ENCODE measurements at regions not wholly inside any gene's neighbourhood (a gene's known extent, or its start where the extent isn't known, plus 50 kb on each side); places are given as distances from the start of the nearest gene placed in this dataset.

DNA sequence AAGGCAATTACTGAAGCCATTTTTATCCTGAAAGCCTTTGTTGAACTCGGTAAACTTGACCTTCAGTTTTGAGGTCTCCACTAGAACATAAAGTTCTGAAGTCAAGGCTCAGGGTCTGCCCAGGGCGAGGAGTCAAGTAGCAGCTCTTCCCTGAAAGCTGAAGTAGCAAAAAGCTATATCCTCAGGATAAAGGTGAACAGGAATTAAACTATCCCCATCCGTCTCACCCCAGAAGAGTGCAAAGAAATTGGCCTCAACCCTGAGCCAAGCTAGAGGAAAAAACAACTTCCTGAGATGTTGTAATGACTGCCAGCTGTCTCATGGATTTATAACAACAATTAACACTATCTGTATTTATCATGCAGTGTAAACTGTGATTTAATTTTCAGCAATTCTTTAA lies 590.8 kb downstream of the SPRY1 start:
- Histone ChIP-seq H3K4me3 (ENCODE audit: insufficient read length, low read depth) (no peak overlapping the region), H3K9ac (ENCODE audit: insufficient read length, low read depth) (no peak overlapping the region), H3K4me1 (ENCODE audit: insufficient read depth, insufficient read length) (no peaks in the 10 kb centered on the region), H3K27me3 (ENCODE audit: insufficient read depth, insufficient read length) (no peaks in the 10 kb centered on the region), H3K36me3 (ENCODE audit: insufficient read depth, insufficient read length, low read length) (no peaks in the 10 kb centered on the region), H3K9me3 (ENCODE audit: insufficient read depth, low read length) (peaks cover 5% of the 10 kb centered on the region; the same call in 1 of the 2 replicates)
- no peak for TF ChIP-seq YY1 (IDR thresholded peaks at IDR 0.05; ENCODE audit: insufficient read depth, insufficient read length)
- TF ChIP-seq ZNF274 (IDR thresholded peaks at IDR 0.05; ENCODE audit: low read depth, low read length), result no peak
- no peak for TF ChIP-seq SUZ12 (IDR thresholded peaks at IDR 0.05; ENCODE audit: extremely low read depth, insufficient read depth, insufficient read length)
- DNase-seq (ENCODE audit: low read depth, low spot score), result no peak

DNA sequence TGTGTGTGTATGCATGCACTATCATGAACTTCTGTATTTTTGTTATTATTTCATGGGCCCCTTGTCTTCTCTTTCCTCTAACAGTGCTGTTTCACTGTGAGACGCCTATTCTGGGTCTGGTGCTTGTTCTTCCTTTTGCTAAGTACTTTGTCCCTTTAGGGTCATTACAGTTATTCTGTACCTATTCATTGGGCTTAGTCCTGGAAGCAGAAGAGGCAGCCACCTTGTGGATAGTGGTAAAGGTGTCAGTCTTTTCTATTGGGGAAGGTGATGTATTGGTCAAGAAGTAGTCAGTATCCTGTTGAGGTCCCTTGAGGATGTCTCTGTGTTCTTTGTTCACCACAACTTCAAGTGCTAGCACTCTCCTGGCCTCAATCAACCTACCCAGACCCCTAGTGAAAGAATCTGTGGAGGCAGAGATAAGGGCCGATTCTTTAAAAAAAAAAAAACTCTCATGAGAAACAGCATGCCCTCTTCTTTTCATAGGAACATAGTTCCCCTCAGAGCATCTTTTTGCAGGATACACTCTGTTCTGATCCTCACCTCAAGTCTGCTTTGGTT lies 593.8 kb downstream of the SPRY1 start:
- TF ChIP-seq SUZ12 (IDR thresholded peaks at IDR 0.05; ENCODE audit: extremely low read depth, insufficient read depth, insufficient read length) (no peak), YY1 (IDR thresholded peaks at IDR 0.05; ENCODE audit: insufficient read depth, insufficient read length) (no peak), ZNF274 (IDR thresholded peaks at IDR 0.05; ENCODE audit: low read depth, low read length) (no peak)
- Histone ChIP-seq H3K9me3 (ENCODE audit: insufficient read depth, low read length) (peaks cover 5% of the 10 kb centered on the region; the same call in 1 of the 2 replicates), H3K4me1 (ENCODE audit: insufficient read depth, insufficient read length) (no peaks in the 10 kb centered on the region), H3K36me3 (ENCODE audit: insufficient read depth, insufficient read length, low read length) (no peaks in the 10 kb centered on the region), H3K27me3 (ENCODE audit: insufficient read depth, insufficient read length) (no peaks in the 10 kb centered on the region), H3K4me3 (ENCODE audit: insufficient read length, low read depth) (no peak overlapping the region), H3K9ac (ENCODE audit: insufficient read length, low read depth) (no peak overlapping the region)
- DNase-seq (ENCODE audit: low read depth, low spot score), result no peak

DNA sequence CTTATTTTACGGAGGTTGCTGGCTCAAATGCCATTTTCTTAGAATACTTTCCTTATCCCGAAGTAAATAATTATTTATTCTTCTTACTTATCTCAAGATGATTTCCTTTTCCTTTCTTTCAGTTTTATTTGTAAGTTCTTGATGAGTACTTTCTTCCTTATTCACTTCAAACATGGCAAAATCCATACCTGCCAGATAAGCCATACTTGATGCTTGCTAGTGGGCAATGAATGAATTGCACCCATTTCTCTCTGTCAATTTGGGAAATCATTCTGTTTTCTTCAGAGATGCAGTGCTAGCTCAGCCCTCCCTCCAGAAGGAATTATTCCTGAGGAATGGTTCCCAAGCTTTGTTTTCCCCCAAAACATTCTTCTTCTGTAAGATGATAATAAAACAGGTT lies 598.3 kb downstream of the SPRY1 start:
- no peaks in the 10 kb centered on the region for H3K36me3 ChIP-seq (ENCODE audit: insufficient read depth, insufficient read length, low read length)
- TF ChIP-seq YY1 (IDR thresholded peaks at IDR 0.05; ENCODE audit: insufficient read depth, insufficient read length), result no peak
- TF ChIP-seq ZNF274 (IDR thresholded peaks at IDR 0.05; ENCODE audit: low read depth, low read length), result no peak
- TF ChIP-seq SUZ12 (IDR thresholded peaks at IDR 0.05; ENCODE audit: extremely low read depth, insufficient read depth, insufficient read length), result no peak
- DNase-seq (ENCODE audit: low read depth, low spot score), result no peak
- no peaks in the 10 kb centered on the region for H3K4me1 ChIP-seq (ENCODE audit: insufficient read depth, insufficient read length)
- H3K27me3 ChIP-seq (ENCODE audit: insufficient read depth, insufficient read length), result no peaks in the 10 kb centered on the region
- no peak overlapping the region for H3K4me3 ChIP-seq (ENCODE audit: insufficient read length, low read depth)
- H3K9me3 ChIP-seq (ENCODE audit: insufficient read depth, low read length), result peaks cover 5% of the 10 kb centered on the region; the same call in 1 of the 2 replicates
- H3K9ac ChIP-seq (ENCODE audit: insufficient read length, low read depth), result no peak overlapping the region

DNA sequence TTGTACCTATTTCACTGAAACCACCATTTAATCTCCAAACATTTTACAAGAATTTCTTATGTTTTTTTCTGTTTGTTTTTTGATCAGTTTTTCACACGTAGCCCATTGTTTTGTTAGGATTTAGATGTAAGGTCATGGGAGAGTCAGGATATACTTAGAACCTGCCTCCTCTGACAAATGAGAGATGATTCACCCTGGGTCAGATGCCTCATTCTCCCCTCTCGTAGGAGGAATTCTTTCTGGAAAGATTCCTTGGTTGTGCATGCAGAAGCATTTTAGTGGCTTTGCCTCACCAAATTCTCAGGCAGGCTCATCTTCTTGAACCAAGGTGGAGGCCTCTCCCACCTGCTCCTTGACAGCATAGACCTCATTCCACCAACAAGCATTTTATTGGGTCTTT lies 599.3 kb downstream of the SPRY1 start:
- no peak for DNase-seq (ENCODE audit: low read depth, low spot score)
- no peak overlapping the region for H3K9ac ChIP-seq (ENCODE audit: insufficient read length, low read depth)
- H3K36me3 ChIP-seq (ENCODE audit: insufficient read depth, insufficient read length, low read length), result no peaks in the 10 kb centered on the region
- H3K27me3 ChIP-seq (ENCODE audit: insufficient read depth, insufficient read length), result no peaks in the 10 kb centered on the region
- no peaks in the 10 kb centered on the region for H3K4me1 ChIP-seq (ENCODE audit: insufficient read depth, insufficient read length)
- TF ChIP-seq ZNF274 (IDR thresholded peaks at IDR 0.05; ENCODE audit: low read depth, low read length) (no peak), SUZ12 (IDR thresholded peaks at IDR 0.05; ENCODE audit: extremely low read depth, insufficient read depth, insufficient read length) (no peak), YY1 (IDR thresholded peaks at IDR 0.05; ENCODE audit: insufficient read depth, insufficient read length) (no peak)
- no peak overlapping the region for H3K4me3 ChIP-seq (ENCODE audit: insufficient read length, low read depth)
- H3K9me3 ChIP-seq (ENCODE audit: insufficient read depth, low read length), result peaks cover 5% of the 10 kb centered on the region; the same call in 1 of the 2 replicates

DNA sequence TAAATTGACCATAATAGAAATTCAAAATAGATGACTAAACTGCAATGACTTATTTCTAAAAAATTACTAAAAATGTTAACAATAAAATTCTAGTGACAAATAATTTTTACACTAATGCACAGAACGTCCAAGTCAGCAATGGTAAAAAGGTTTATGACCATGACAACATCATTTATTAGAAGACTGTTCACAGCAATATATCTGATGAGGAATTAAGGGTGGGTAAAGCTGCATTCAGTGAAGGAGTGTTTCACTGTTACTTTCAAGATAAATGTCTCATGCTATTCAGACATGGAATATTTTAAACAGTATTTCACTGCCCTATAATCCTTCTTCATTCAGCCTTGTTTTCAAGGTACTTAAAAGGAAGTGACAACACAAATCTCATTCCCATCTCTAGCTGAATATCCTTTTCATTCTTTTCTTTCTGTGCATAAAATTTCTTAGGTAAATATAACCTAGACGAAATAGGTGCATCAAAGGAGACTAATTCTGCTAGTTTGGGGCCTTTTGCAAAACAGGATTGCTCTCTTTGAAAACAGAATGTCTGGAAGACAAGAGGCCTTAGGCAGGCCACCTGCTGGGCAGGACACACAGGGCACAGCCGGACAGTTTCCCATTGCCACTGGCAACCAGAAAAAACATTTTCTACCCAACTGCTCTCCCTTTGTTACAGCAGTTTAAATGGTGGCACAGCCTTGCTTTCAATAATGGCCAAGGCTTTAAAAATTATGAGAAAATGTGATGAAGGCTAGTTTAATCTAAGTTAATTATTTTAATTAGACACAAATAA lies 600.3 kb downstream of the SPRY1 start:
- H3K9ac ChIP-seq (ENCODE audit: insufficient read length, low read depth), result no peak overlapping the region
- DNase-seq (ENCODE audit: low read depth, low spot score), result no peak
- no peaks in the 10 kb centered on the region for H3K27me3 ChIP-seq (ENCODE audit: insufficient read depth, insufficient read length)
- no peaks in the 10 kb centered on the region for H3K4me1 ChIP-seq (ENCODE audit: insufficient read depth, insufficient read length)
- H3K36me3 ChIP-seq (ENCODE audit: insufficient read depth, insufficient read length, low read length), result no peaks in the 10 kb centered on the region
- no peak overlapping the region for H3K4me3 ChIP-seq (ENCODE audit: insufficient read length, low read depth)
- H3K9me3 ChIP-seq (ENCODE audit: insufficient read depth, low read length), result peaks cover 5% of the 10 kb centered on the region; the same call in 1 of the 2 replicates
- no peak for TF ChIP-seq YY1 (IDR thresholded peaks at IDR 0.05; ENCODE audit: insufficient read depth, insufficient read length)
- no peak for TF ChIP-seq ZNF274 (IDR thresholded peaks at IDR 0.05; ENCODE audit: low read depth, low read length)
- TF ChIP-seq SUZ12 (IDR thresholded peaks at IDR 0.05; ENCODE audit: extremely low read depth, insufficient read depth, insufficient read length), result no peak

DNA sequence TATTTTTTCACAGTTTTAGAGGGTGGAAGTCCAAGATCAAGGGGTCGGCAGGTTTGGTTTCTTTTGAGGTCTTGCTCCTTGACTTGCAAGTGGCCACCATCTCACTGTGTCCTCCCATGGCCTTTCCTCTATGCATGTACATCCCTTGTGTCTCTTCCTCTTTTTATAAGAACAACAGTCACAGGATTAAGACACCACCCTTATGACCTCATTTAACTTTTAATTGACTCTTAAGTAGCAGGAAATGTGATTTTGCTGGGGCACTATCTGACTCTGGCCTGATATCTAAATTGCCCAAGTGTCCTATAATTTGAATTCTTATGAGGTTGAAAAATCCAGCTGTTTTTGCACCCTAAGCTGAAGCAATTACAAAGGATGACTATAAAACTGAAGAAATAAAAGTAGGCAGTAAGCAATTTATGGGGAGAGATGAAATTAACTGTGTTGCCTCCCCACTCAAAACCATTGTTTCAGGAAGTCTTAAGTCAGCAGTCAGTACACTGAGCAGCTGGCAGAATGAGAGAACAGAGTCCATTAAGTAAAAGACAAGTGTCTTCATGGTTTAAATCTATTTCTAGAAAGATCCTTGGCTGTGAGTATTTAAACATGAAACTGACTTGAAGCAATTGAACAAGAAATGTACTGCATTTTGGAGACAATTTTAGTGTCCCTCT lies 601.3 kb downstream of the SPRY1 start:
- H3K9me3 ChIP-seq (ENCODE audit: insufficient read depth, low read length), result no peaks in the 10 kb centered on the region
- H3K4me1 ChIP-seq (ENCODE audit: insufficient read depth, insufficient read length), result no peaks in the 10 kb centered on the region
- TF ChIP-seq SUZ12 (IDR thresholded peaks at IDR 0.05; ENCODE audit: extremely low read depth, insufficient read depth, insufficient read length) (no peak), YY1 (IDR thresholded peaks at IDR 0.05; ENCODE audit: insufficient read depth, insufficient read length) (no peak), ZNF274 (IDR thresholded peaks at IDR 0.05; ENCODE audit: low read depth, low read length) (no peak)
- no peak overlapping the region for H3K9ac ChIP-seq (ENCODE audit: insufficient read length, low read depth)
- no peaks in the 10 kb centered on the region for H3K36me3 ChIP-seq (ENCODE audit: insufficient read depth, insufficient read length, low read length)
- no peaks in the 10 kb centered on the region for H3K27me3 ChIP-seq (ENCODE audit: insufficient read depth, insufficient read length)
- no peak for DNase-seq (ENCODE audit: low read depth, low spot score)
- H3K4me3 ChIP-seq (ENCODE audit: insufficient read length, low read depth), result no peak overlapping the region

DNA sequence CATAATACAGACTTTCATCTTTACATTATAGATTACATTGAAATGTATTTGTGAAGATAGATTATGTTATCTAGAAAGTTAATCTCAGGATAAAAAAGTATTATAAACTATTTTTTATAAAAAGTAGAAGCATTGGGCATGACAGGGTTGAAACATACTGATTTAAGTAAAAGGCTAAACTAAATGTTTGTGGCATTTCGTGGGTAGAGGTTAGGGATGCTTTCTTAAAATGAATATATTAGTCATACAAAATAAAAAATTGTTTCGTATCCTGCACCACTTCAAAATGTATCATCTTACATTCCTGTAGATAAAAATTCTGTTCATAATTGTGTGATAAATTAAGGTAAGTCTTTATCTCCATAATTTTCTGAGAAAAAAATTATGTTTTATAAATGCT lies 603.6 kb downstream of the SPRY1 start:
- no peak for DNase-seq (ENCODE audit: low read depth, low spot score)
- Histone ChIP-seq H3K27me3 (ENCODE audit: insufficient read depth, insufficient read length) (no peaks in the 10 kb centered on the region), H3K4me3 (ENCODE audit: insufficient read length, low read depth) (no peak overlapping the region), H3K4me1 (ENCODE audit: insufficient read depth, insufficient read length) (no peaks in the 10 kb centered on the region), H3K36me3 (ENCODE audit: insufficient read depth, insufficient read length, low read length) (no peaks in the 10 kb centered on the region), H3K9ac (ENCODE audit: insufficient read length, low read depth) (no peak overlapping the region), H3K9me3 (ENCODE audit: insufficient read depth, low read length) (no peaks in the 10 kb centered on the region)
- TF ChIP-seq ZNF274 (IDR thresholded peaks at IDR 0.05; ENCODE audit: low read depth, low read length), result no peak
- no peak for TF ChIP-seq YY1 (IDR thresholded peaks at IDR 0.05; ENCODE audit: insufficient read depth, insufficient read length)
- TF ChIP-seq SUZ12 (IDR thresholded peaks at IDR 0.05; ENCODE audit: extremely low read depth, insufficient read depth, insufficient read length), result no peak

Data from NT2/D1 (cell line).